T-cell (primary cell): ENCODE measurements at regions not wholly inside any gene's neighbourhood (a gene's known extent, or its start where the extent isn't known, plus 50 kb on each side); places are given as distances from the start of the nearest gene placed in this dataset.

Experiments used
- ATAC-seq, 4 experiments: fragments of 200-7000 bp in 3 of 4; fragments of 150-1000 bp in 1 of 4; cut with Tn5 transposase; replicated peaks in 1 of 4; 1 replicate in 3 of 4; 2 replicates in 1 of 4; pipeline ENCODE4 v1.10.0; 2021; ENCODE audit warnings: moderate library complexity in 3 of 4, mild to moderate bottlenecking in 2 of 4, moderate number of reproducible peaks in 1 of 4
- CTCF ChIA-PET, 2 donors: fragments of 300-600 bp; sonication (Branson Sonifier 250); formaldehyde crosslinking; loops; one replicate each; lab custom pipeline; 2022; ENCODE audit warnings: antibody characterized with exemption in 2 of 2; lab: Charles Lee
- POLR2A ChIA-PET, 2 donors: fragments of 300-600 bp; sonication (Branson Sonifier 250); formaldehyde crosslinking; loops; one replicate each; lab custom pipeline; 2022; ENCODE audit warnings: antibody characterized with exemption in 2 of 2; lab: Charles Lee
- DNase-seq, 35 experiments: peaks; one replicate each; pipeline versions ENCODE4 v3.0.0 to v3.0.0-alpha.2; 2013 to 2023
- H3K27ac ChIP-seq: one replicate; pipeline ENCODE4 v1.5.1; 2013; ENCODE audit warnings: low read length
- H3K27me3 ChIP-seq, 2 experiments: replicated peaks in 1 of 2; 1 replicate in 1 of 2; 2 replicates in 1 of 2; pipeline versions ENCODE4 v1.6.1 to v1.7.0; 2013; ENCODE audit warnings: low read length in 1 of 2, mixed read lengths in 1 of 2; ENCODE audit not compliant: control insufficient read depth in 2 of 2, insufficient read depth in 2 of 2; ENCODE audit errors: extremely low read depth in 1 of 2
- H3K36me3 ChIP-seq, 2 donors: 1 replicate in 1 of 2; 2 replicates in 1 of 2; pipeline versions ENCODE4 v1.6.1 to v1.7.0; 2013; ENCODE audit warnings: low read length in 1 of 2; ENCODE audit not compliant: control insufficient read depth in 2 of 2, insufficient read depth in 1 of 2; ENCODE audit errors: extremely low read depth in 1 of 2
- H3K4me1 ChIP-seq, 2 experiments: 1 replicate in 1 of 2; 2 replicates in 1 of 2; pipeline versions ENCODE4 v1.6.1 to v1.7.0; 2013; ENCODE audit warnings: low read length in 2 of 2, mixed read lengths in 1 of 2; ENCODE audit not compliant: insufficient read depth in 2 of 2, control insufficient read depth in 1 of 2; ENCODE audit errors: extremely low read depth in 1 of 2
- H3K4me3 ChIP-seq, 2 donors: 1 replicate in 1 of 2; 2 replicates in 1 of 2; pipeline versions ENCODE4 v1.5.1 to v1.7.0; 2013; ENCODE audit warnings: mild to moderate bottlenecking in 2 of 2, low read length in 1 of 2, moderate library complexity in 1 of 2; ENCODE audit not compliant: control insufficient read depth in 1 of 2; ENCODE audit errors: extremely low read depth in 1 of 2
- H3K9me3 ChIP-seq: 2 replicates; pipeline ENCODE4 v1.7.0; 2013
- H3K27ac Mint-ChIP-seq, 2 donors: one replicate each; pipeline ENCODE4 v1.8.0; 2020 to 2021; ENCODE audit warnings: mild to moderate bottlenecking in 2 of 2, mixed read lengths in 2 of 2
- H3K27me3 Mint-ChIP-seq, 2 donors: one replicate each; pipeline ENCODE4 v1.8.0; 2021 to 2022; ENCODE audit warnings: mixed read lengths in 2 of 2
- H3K36me3 Mint-ChIP-seq: one replicate; pipeline ENCODE4 v1.8.0; 2021; ENCODE audit warnings: mixed read lengths
- H3K4me1 Mint-ChIP-seq, 3 donors: one replicate each; pipeline ENCODE4 v1.8.0; 2020 to 2022; ENCODE audit warnings: mixed read lengths in 3 of 3, mild to moderate bottlenecking in 1 of 3
- H3K4me3 Mint-ChIP-seq, 3 donors: one replicate each; pipeline ENCODE4 v1.8.0; 2020 to 2022; ENCODE audit warnings: mild to moderate bottlenecking in 3 of 3, mixed read lengths in 3 of 3, moderate library complexity in 3 of 3
- H3K9me3 Mint-ChIP-seq, 3 donors: one replicate each; pipeline ENCODE4 v1.8.0; 2020 to 2022; ENCODE audit warnings: mixed read lengths in 3 of 3
- WGBS: methylation state at CpG from one replicate; pipeline ENCODE4 v1.1.5; 2013; ENCODE audit warnings: missing lambda C conversion rate; ENCODE audit not compliant: insufficient coverage; 5-methylcytosine and 5-hydroxymethylcytosine counted together

GRCh38 chr5:2134543-2135292 is 252.0 kb upstream of the IRX4 start:
- H3K4me3 ChIP-seq = no peak overlapping the region
- H3K4me1 ChIP-seq = no peaks in the 10 kb centered on the region
- H3K4me1 Mint-ChIP-seq = no peaks in the 10 kb centered on the region
- no peak overlapping the region for H3K4me3 Mint-ChIP-seq
- peaks cover 0 to 19% of the 10 kb centered on the region in 2 experiments for H3K27me3 ChIP-seq
- no peaks in the 10 kb centered on the region for H3K9me3 Mint-ChIP-seq
- H3K27ac Mint-ChIP-seq = no peak overlapping the region
- POLR2A ChIA-PET = no interaction called here
- H3K36me3 ChIP-seq = no peaks in the 10 kb centered on the region
- 87% methylated on average over 13 of the region's 19 CpGs for WGBS
- no peaks in the 10 kb centered on the region for H3K9me3 ChIP-seq
- no peak overlapping the region for H3K27ac ChIP-seq
- ATAC-seq = no peak
- DNase-seq = no peak
- H3K27me3 Mint-ChIP-seq = peaks cover 8 to 21% of the 10 kb centered on the region in 2 donors
- CTCF ChIA-PET = no interaction called here
- H3K36me3 Mint-ChIP-seq = no peaks in the 10 kb centered on the region

- peaks cover 5 to 17% of the 10 kb centered on the region in 2 donors for H3K27me3 Mint-ChIP-seq
- no peak overlapping the region for H3K27ac Mint-ChIP-seq
- H3K36me3 Mint-ChIP-seq = no peaks in the 10 kb centered on the region
- no peak for DNase-seq
- 75% methylated on average over 6 of the region's 6 CpGs for WGBS
- no peak overlapping the region for H3K4me3 ChIP-seq
- H3K9me3 Mint-ChIP-seq = no peaks in the 10 kb centered on the region
- H3K9me3 ChIP-seq = no peaks in the 10 kb centered on the region
- ChIA-PET CTCF (no interaction called here), POLR2A (no interaction called here)
- no peak overlapping the region for H3K4me3 Mint-ChIP-seq
- no peaks in the 10 kb centered on the region for H3K4me1 ChIP-seq
- no peaks in the 10 kb centered on the region for H3K4me1 Mint-ChIP-seq
- peaks cover 0 to 19% of the 10 kb centered on the region in 2 experiments for H3K27me3 ChIP-seq
- no peak overlapping the region for H3K27ac ChIP-seq
- ATAC-seq = no peak
- H3K36me3 ChIP-seq = no peaks in the 10 kb centered on the region
Observed at GRCh38 chr5:2133936-2134335, 251.2 kb upstream of the IRX4 start.

GRCh38 chr5:2133080-2133479 is 250.4 kb upstream of the IRX4 start:
- Histone ChIP-seq H3K36me3 (no peaks in the 10 kb centered on the region), H3K27me3 (peaks cover 0 to 19% of the 10 kb centered on the region in 2 experiments), H3K27ac (no peak overlapping the region), H3K4me3 (no peak overlapping the region), H3K9me3 (no peaks in the 10 kb centered on the region), H3K4me1 (no peaks in the 10 kb centered on the region)
- Mint-ChIP-seq H3K4me1 (no peaks in the 10 kb centered on the region), H3K27ac (no peak overlapping the region), H3K27me3 (peaks cover 5 to 14% of the 10 kb centered on the region in 2 donors), H3K4me3 (no peak overlapping the region), H3K9me3 (no peaks in the 10 kb centered on the region), H3K36me3 (no peaks in the 10 kb centered on the region)
- DNase-seq = no peak
- POLR2A ChIA-PET = no interaction called here
- 85% methylated on average over 6 of the region's 6 CpGs for WGBS
- CTCF ChIA-PET = no interaction called here
- no peak for ATAC-seq

- Histone ChIP-seq H3K36me3 (no peaks in the 10 kb centered on the region), H3K27ac (no peak overlapping the region), H3K4me1 (no peaks in the 10 kb centered on the region), H3K27me3 (peaks cover 0 to 19% of the 10 kb centered on the region in 2 experiments), H3K9me3 (no peaks in the 10 kb centered on the region), H3K4me3 (no peak overlapping the region)
- Mint-ChIP-seq H3K27me3 (peaks cover 5 to 12% of the 10 kb centered on the region in 2 donors), H3K27ac (no peak overlapping the region), H3K36me3 (no peaks in the 10 kb centered on the region), H3K4me1 (no peaks in the 10 kb centered on the region), H3K4me3 (no peak overlapping the region), H3K9me3 (no peaks in the 10 kb centered on the region)
- ChIA-PET CTCF (no interaction called here), POLR2A (no interaction called here)
- DNase-seq (no peak), ATAC-seq (no peak)
- 84% methylated on average over 20 of the region's 20 CpGs for WGBS
Observed at GRCh38 chr5:2132497-2132847, 249.7 kb upstream of the IRX4 start.

- Histone ChIP-seq H3K4me1 (no peaks in the 10 kb centered on the region), H3K27me3 (peaks cover 0 to 14% of the 10 kb centered on the region in 2 experiments), H3K27ac (no peak overlapping the region), H3K36me3 (no peaks in the 10 kb centered on the region), H3K9me3 (no peaks in the 10 kb centered on the region), H3K4me3 (no peak overlapping the region)
- CTCF ChIA-PET = no interaction called here
- WGBS = 85% methylated on average over 32 of the region's 33 CpGs
- DNase-seq = no peak
- Mint-ChIP-seq H3K27ac (no peak overlapping the region), H3K36me3 (no peaks in the 10 kb centered on the region), H3K9me3 (no peaks in the 10 kb centered on the region), H3K4me3 (no peak overlapping the region), H3K27me3 (peaks cover 10 to 14% of the 10 kb centered on the region in 2 donors), H3K4me1 (no peaks in the 10 kb centered on the region)
- POLR2A ChIA-PET = no interaction called here
- ATAC-seq = no peak
Observed at GRCh38 chr5:2131826-2132496, 249.2 kb upstream of the IRX4 start.

GRCh38 chr5:2131196-2131595 is 248.5 kb upstream of the IRX4 start:
- Mint-ChIP-seq H3K4me3 (no peak overlapping the region), H3K9me3 (no peaks in the 10 kb centered on the region), H3K4me1 (no peaks in the 10 kb centered on the region), H3K36me3 (no peaks in the 10 kb centered on the region), H3K27me3 (peaks cover 5 to 9% of the 10 kb centered on the region in 2 donors), H3K27ac (no peak overlapping the region)
- Histone ChIP-seq H3K9me3 (no peaks in the 10 kb centered on the region), H3K4me3 (no peak overlapping the region), H3K36me3 (no peaks in the 10 kb centered on the region), H3K27me3 (peaks cover 0 to 10% of the 10 kb centered on the region in 2 experiments), H3K27ac (no peak overlapping the region), H3K4me1 (no peaks in the 10 kb centered on the region)
- DNase-seq (no peak), ATAC-seq (no peak)
- POLR2A ChIA-PET = no interaction called here
- WGBS = 81% methylated on average over 11 of the region's 11 CpGs
- CTCF ChIA-PET = no interaction called here
